AG09309 (cell line): ENCODE measurements at regions not wholly inside any gene's neighbourhood (a gene's known extent, or its start where the extent isn't known, plus 50 kb on each side); places are given as distances from the start of the nearest gene placed in this dataset.
"Not testable (repeated sequence)": the region's sequence is repeated elsewhere in the genome, so short reads cannot be mapped to it uniquely, and the experiment has no call there.

ENCODE experiments used
- DNase-seq: peaks from one replicate; pipeline ENCODE4 v3.0.0-alpha.2; 2010; ENCODE audit warnings: low read depth
- H3K4me3 ChIP-seq: 2 replicates; pipeline ENCODE4 v1.5.1; 2011; ENCODE audit warnings: mild to moderate bottlenecking, low read depth, low read length, moderate library complexity; ENCODE audit not compliant: control insufficient read depth
- CTCF ChIP-seq: IDR thresholded peaks from 2 replicates; pipeline ENCODE4 v1.5.1; 2011; ENCODE audit warnings: mild to moderate bottlenecking, low read depth, low read length, inconsistent platforms; ENCODE audit not compliant: insufficient read depth, control insufficient read depth; ENCODE audit errors: missing control alignments

- DNase-seq: no peak
- H3K4me3 ChIP-seq: no peak overlapping the region
- no peak for TF ChIP-seq CTCF
Observed at GRCh38 chr15:92772626-92773244, 117.2 kb upstream of the FAM174B start.

- no peak for TF ChIP-seq CTCF
- H3K4me3 ChIP-seq: no peak overlapping the region
- DNase-seq: no peak
Observed at GRCh38 chr15:92773340-92773739, 117.8 kb upstream of the FAM174B start.

GRCh38 chr15:92779874-92780273, 120.2 kb upstream of the CHD2 start:
- TF ChIP-seq CTCF: no peak
- no peak overlapping the region for H3K4me3 ChIP-seq
- no peak for DNase-seq

GRCh38 chr15:92780843-92781242, 119.3 kb upstream of the CHD2 start:
- no peak overlapping the region for H3K4me3 ChIP-seq
- DNase-seq: no peak
- no peak for TF ChIP-seq CTCF

- no peak for DNase-seq
- TF ChIP-seq CTCF: no peak
- H3K4me3 ChIP-seq: no peak overlapping the region
Observed at GRCh38 chr15:92781925-92782453, 118.1 kb upstream of the CHD2 start.

- no peak for TF ChIP-seq CTCF
- no peak overlapping the region for H3K4me3 ChIP-seq
- no peak for DNase-seq
Observed at GRCh38 chr15:92787116-92787515, 113.0 kb upstream of the CHD2 start.

- no peak for TF ChIP-seq CTCF
- DNase-seq: no peak
Observed at GRCh38 chr15:92788196-92788595, 111.9 kb upstream of the CHD2 start.

GRCh38 chr15:92788793-92789192, 111.3 kb upstream of the CHD2 start:
- DNase-seq, H3K4me3 ChIP-seq: not testable (repeated sequence)

More at GRCh38 chr15:92788196-92788595, 111.9 kb upstream of the CHD2 start:
- H3K4me3 ChIP-seq: no peak overlapping the region
